GM12892 (cell line): ENCODE measurements at regions not wholly inside any gene's neighbourhood (a gene's known extent, or its start where the extent isn't known, plus 50 kb on each side); places are given as distances from the start of the nearest gene placed in this dataset.

ENCODE experiments used
- POLR2A ChIP-seq: IDR thresholded peaks from 2 replicates; pipeline ENCODE4 v1.6.1; 2011; ENCODE audit warnings: low read depth, low read length, control low read depth
- POLR2AphosphoS5 ChIP-seq: IDR thresholded peaks from 2 replicates; pipeline ENCODE4 v1.6.1; 2011; ENCODE audit warnings: low read depth, low read length, control low read depth
- TAF1 ChIP-seq: IDR thresholded peaks from 2 replicates; pipeline ENCODE4 v1.6.1; 2011; ENCODE audit warnings: low read depth, mild to moderate bottlenecking, control low read depth, low read length, borderline replicate concordance

DNA sequence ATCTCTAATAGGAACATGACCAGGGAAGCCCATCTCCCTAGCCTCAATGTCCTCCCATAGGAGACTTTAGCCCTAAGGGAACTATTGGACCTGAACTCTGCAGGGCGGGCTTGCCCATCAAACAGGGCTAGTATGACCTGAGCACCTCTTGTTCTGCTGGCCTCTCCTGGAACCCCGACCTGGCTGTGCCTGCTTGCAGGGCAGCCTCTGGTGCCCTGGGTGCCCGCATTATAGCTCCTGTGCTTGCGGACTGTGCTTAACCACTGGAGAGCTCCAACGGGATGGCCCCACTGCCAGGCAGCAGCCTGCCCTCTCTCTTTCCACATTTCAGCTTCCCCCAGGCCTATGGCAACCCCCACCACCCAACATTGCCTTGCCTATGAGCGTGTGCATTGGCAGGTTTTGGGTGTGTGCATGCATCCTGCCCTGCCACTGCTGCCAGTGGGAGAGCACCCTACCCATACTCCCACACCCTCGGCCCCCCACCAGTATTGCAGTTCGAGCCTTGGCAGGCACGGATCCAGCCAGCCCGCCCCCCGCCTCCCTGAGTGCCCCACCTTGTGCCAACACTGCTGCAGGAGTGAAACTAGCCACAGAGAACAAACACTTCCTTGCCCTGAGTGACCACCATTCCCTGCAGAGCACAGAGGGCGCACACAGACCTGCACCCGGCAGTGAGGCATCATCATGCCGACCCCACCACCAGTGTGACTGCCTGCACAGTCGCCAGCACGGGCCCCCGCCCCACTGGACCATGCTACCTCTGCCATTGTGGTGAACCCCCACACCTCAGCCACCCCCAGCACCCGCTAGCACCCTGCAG, 1123.8 kb upstream of the CDH6 start:
- TF ChIP-seq POLR2A (no peak), POLR2AphosphoS5 (no peak), TAF1 (no peak)
